ENCODE measurements at regions not wholly inside any gene's neighbourhood (a gene's known extent, or its start where the extent isn't known, plus 50 kb on each side); places are given as distances from the start of the nearest gene placed in this dataset.

DNA sequence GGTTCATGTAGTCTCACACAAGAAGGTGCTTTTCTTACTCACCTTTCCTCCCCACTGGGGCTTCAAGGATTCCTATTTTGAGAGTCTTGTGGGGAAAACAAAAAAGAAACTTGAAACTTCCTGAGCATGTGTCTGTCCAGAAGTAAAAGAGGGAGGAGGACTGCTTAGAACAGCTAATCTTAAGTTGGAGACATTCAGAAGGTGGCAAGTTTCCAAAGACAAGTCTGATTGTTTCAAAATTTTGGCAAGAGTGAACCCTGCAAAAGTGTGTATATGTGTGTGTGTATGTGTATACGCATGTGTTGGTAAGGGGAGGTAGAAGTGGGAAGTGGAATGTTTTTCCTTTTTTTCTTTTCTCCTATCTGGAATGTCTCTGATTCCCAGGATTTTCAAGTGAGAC lies 189.0 kb upstream of the FRMPD4 start:
- TF ChIP-seq HMG20A (CRISPR knock-in tag; IDR thresholded peaks at IDR 0.05; ENCODE audit: borderline replicate concordance) = no peak
- no peak for TF ChIP-seq NCOA2 (CRISPR knock-in tag; IDR thresholded peaks at IDR 0.05)
- TF ChIP-seq PBX3 (CRISPR knock-in tag; IDR thresholded peaks at IDR 0.05; ENCODE audit: borderline replicate concordance) = no peak

Measured in HepG2 (cell line).